Stimulated activated naive CD4-positive, alpha-beta T cell treated with Interleukin-2 at 50 U/mL for 16 hours (primary cell): ENCODE measurements at regions not wholly inside any gene's neighbourhood (a gene's known extent, or its start where the extent isn't known, plus 50 kb on each side); places are given as distances from the start of the nearest gene placed in this dataset.

Experiments used
- DNase-seq: peaks from one replicate; lab custom pipeline; 2025; lab: John Stamatoyannopoulos, UW

GRCh38 chr10:111203615-111204014 is 126.8 kb downstream of the ADRA2A start:
- no peak for DNase-seq

- DNase-seq, result no peak
Observed at GRCh38 chr10:111204838-111205237, 128.0 kb downstream of the ADRA2A start.

GRCh38 chr10:111206521-111206920 is 129.7 kb downstream of the ADRA2A start:
- no peak for DNase-seq

- DNase-seq, result no peak
Observed at GRCh38 chr10:111207500-111207899, 130.7 kb downstream of the ADRA2A start.

GRCh38 chr10:111208951-111209350 is 132.1 kb downstream of the ADRA2A start:
- no peak for DNase-seq

- DNase-seq, result no peak
Observed at GRCh38 chr10:111209692-111210091, 132.9 kb downstream of the ADRA2A start.

GRCh38 chr10:111211241-111211640 is 134.4 kb downstream of the ADRA2A start:
- no peak for DNase-seq

- DNase-seq, result no peak
Observed at GRCh38 chr10:111211706-111212105, 134.9 kb downstream of the ADRA2A start.

- no peak for DNase-seq
Observed at GRCh38 chr10:111221682-111222480, 145.1 kb downstream of the ADRA2A start.

- no peak for DNase-seq
Observed at GRCh38 chr10:111222961-111223360, 146.1 kb downstream of the ADRA2A start.

- no peak for DNase-seq
Observed at GRCh38 chr10:111231779-111232178, 154.9 kb downstream of the ADRA2A start.

GRCh38 chr10:111233439-111233838 is 156.6 kb downstream of the ADRA2A start:
- DNase-seq, result no peak

GRCh38 chr10:111234234-111234913 is 157.5 kb downstream of the ADRA2A start:
- no peak for DNase-seq

GRCh38 chr10:111234914-111235302 is 158.1 kb downstream of the ADRA2A start:
- no peak for DNase-seq

- no peak for DNase-seq
Observed at GRCh38 chr10:111240348-111240747, 163.5 kb downstream of the ADRA2A start.

GRCh38 chr10:111243126-111243525 is 166.3 kb downstream of the ADRA2A start:
- no peak for DNase-seq

GRCh38 chr10:111246136-111246535 is 169.3 kb downstream of the ADRA2A start:
- no peak for DNase-seq

- DNase-seq, result no peak
Observed at GRCh38 chr10:111246814-111247452, 170.1 kb downstream of the ADRA2A start.

GRCh38 chr10:111247781-111248389 is 171.1 kb downstream of the ADRA2A start:
- no peak for DNase-seq

GRCh38 chr10:111249925-111250324 is 173.1 kb downstream of the ADRA2A start:
- no peak for DNase-seq

GRCh38 chr10:111261081-111261615 is 184.3 kb downstream of the ADRA2A start:
- DNase-seq, result no peak

- no peak for DNase-seq
Observed at GRCh38 chr10:111265341-111265740, 188.5 kb downstream of the ADRA2A start.
